ENCODE measurements at regions not wholly inside any gene's neighbourhood (a gene's known extent, or its start where the extent isn't known, plus 50 kb on each side); places are given as distances from the start of the nearest gene placed in this dataset.

DNA sequence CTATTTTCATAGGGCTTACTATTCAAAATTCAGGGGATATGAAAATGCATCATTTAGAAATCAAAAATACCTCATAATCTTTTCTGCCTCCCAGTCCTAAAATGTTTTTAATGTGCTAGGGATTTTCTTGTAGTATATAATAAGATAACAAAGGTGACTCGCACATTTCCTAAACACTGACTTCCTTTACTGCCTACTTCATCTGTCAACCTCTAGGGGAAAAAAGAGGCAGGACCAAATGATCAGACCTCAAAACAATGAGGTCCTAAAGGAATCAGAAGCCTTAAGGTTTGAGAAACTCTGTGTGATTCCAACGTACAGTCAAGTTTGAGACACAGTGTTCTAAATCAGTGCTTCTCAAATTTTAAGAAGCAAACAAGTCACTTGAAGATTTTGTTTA, 56.1 kb upstream of the POU2AF2 start:
- intact Hi-C loops (cut with micrococcal nuclease): no loop called here
- no TSS peak for BruUV-seq (replicated peaks)
- H3K79me2 ChIP-seq (ENCODE audit: insufficient read depth, low read length): no peaks in the 10 kb centered on the region
- H3K9ac ChIP-seq (ENCODE audit: low read length): no peak overlapping the region
- H3K27ac ChIP-seq (ENCODE audit: low read depth, low read length): no peak overlapping the region
- ATAC-seq (no peak), DNase-seq (ENCODE audit: low read depth, low spot score) (no peak)
- no peaks in the 10 kb centered on the region for H3K9me2 ChIP-seq (ENCODE audit: insufficient read depth)
- H3K36me3 ChIP-seq (ENCODE audit: control insufficient read depth in 1 of 2, insufficient read depth in 2 of 2, low read length in 2 of 2): no peaks in the 10 kb centered on the region
- H4K20me1 ChIP-seq (ENCODE audit: insufficient read depth): no peaks in the 10 kb centered on the region
- H3K4me3 ChIP-seq (replicated peaks in 1 of 2; ENCODE audit: low read depth in 1 of 2, low read length in 2 of 2): no peak overlapping the region
- ChIA-PET POLR2A (no interaction called here), RAD21 (ENCODE audit: low non-redundant PET in 1 of 2, low total read pairs in 2 of 2, uncharacterized antibody in 2 of 2, unreplicated experiment in 2 of 2) (no interaction called here), CTCF (no interaction called here)
- TF ChIP-seq POLR2AphosphoS5 (IDR thresholded peaks at IDR 0.05; ENCODE audit: low read depth, low read length) (no peak), ELF1 (IDR thresholded peaks at IDR 0.05; ENCODE audit: borderline replicate concordance, low read depth) (no peak), YY1 (IDR thresholded peaks at IDR 0.05; ENCODE audit: extremely low read depth, insufficient replicate concordance, low read depth, low read length) (no peak), CTCF (IDR thresholded peaks at IDR 0.05 in 2 of 3, conservative IDR thresholded peaks at IDR 0.05 in 1 of 3; ENCODE audit: borderline replicate concordance in 1 of 3, insufficient read depth in 1 of 3, low read depth in 2 of 3, low read length in 2 of 3) (no peak), EGR1 (IDR thresholded peaks at IDR 0.05; ENCODE audit: low read depth) (no peak), ZFX (IDR thresholded peaks at IDR 0.05) (no peak), SP1 (IDR thresholded peaks at IDR 0.05; ENCODE audit: low read depth) (no peak)
- TF ChIP-seq, protein P1, sequence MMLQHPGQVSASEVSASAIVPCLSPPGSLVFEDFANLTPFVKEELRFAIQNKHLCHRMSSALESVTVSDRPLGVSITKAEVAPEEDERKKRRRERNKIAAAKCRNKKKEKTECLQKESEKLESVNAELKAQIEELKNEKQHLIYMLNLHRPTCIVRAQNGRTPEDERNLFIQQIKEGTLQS (IDR thresholded peaks at IDR 0.05): no peak
- TF ChIP-seq, protein P2, sequence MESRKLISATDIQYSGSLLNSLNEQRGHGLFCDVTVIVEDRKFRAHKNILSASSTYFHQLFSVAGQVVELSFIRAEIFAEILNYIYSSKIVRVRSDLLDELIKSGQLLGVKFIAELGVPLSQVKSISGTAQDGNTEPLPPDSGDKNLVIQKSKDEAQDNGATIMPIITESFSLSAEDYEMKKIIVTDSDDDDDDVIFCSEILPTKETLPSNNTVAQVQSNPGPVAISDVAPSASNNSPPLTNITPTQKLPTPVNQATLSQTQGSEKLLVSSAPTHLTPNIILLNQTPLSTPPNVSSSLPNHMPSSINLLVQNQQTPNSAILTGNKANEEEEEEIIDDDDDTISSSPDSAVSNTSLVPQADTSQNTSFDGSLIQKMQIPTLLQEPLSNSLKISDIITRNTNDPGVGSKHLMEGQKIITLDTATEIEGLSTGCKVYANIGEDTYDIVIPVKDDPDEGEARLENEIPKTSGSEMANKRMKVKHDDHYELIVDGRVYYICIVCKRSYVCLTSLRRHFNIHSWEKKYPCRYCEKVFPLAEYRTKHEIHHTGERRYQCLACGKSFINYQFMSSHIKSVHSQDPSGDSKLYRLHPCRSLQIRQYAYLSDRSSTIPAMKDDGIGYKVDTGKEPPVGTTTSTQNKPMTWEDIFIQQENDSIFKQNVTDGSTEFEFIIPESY (IDR thresholded peaks at IDR 0.05; ENCODE audit: extremely low read depth, insufficient replicate concordance, low read length): no peak
- no peak overlapping the region for H3K4me2 ChIP-seq (ENCODE audit: low read length)
- H3K4me1 ChIP-seq (ENCODE audit: control insufficient read depth in 1 of 2, insufficient read depth in 2 of 2, low read length in 2 of 2): no peaks in the 10 kb centered on the region
- H2AFZ ChIP-seq (ENCODE audit: low read depth, low read length, poor library complexity, severe bottlenecking): no peak overlapping the region
- H3K9me3 ChIP-seq (ENCODE audit: control insufficient read depth in 1 of 2, insufficient read depth in 1 of 2, low read depth in 1 of 2, low read length in 2 of 2): no peaks in the 10 kb centered on the region
- peaks cover 18% of the 10 kb centered on the region; the same call in 1 of the 2 replicates for H3K27me3 ChIP-seq (ENCODE audit: insufficient read depth, low read length)
